ENCODE measurements at regions not wholly inside any gene's neighbourhood (a gene's known extent, or its start where the extent isn't known, plus 50 kb on each side); places are given as distances from the start of the nearest gene placed in this dataset.

- no peaks in the 10 kb centered on the region for H3K36me3 Mint-ChIP-seq (ENCODE audit: insufficient read depth, unreplicated experiment)
- no peaks in the 10 kb centered on the region for H3K4me1 Mint-ChIP-seq (ENCODE audit: low read depth, unreplicated experiment)
- H3K27ac Mint-ChIP-seq (ENCODE audit: unreplicated experiment): no peak overlapping the region
- CTCF ChIA-PET: no interaction called here
- intact Hi-C loops (cut with micrococcal nuclease; ENCODE audit: unreplicated experiment): no loop called here
- no peak overlapping the region for H3K4me3 Mint-ChIP-seq (ENCODE audit: low read depth, unreplicated experiment)
- BruUV-seq (replicated peaks): no TSS peak
- no peak for DNase-seq
- no peak for TF ChIP-seq CTCF (IDR thresholded peaks at IDR 0.05; ENCODE audit: unreplicated experiment)
- H3K9me3 Mint-ChIP-seq (ENCODE audit: low read depth, unreplicated experiment): peaks cover 7% of the 10 kb centered on the region
- H3K27me3 Mint-ChIP-seq (ENCODE audit: unreplicated experiment): no peaks in the 10 kb centered on the region
These were observed 326.4 kb downstream of the SLITRK2 start for GRCh38 chrX:146144039-146144438.

- no peaks in the 10 kb centered on the region for H3K27me3 Mint-ChIP-seq (ENCODE audit: unreplicated experiment)
- TF ChIP-seq CTCF (IDR thresholded peaks at IDR 0.05; ENCODE audit: unreplicated experiment): no peak
- no peak overlapping the region for H3K27ac Mint-ChIP-seq (ENCODE audit: unreplicated experiment)
- no peak overlapping the region for H3K4me3 Mint-ChIP-seq (ENCODE audit: low read depth, unreplicated experiment)
- CTCF ChIA-PET: no interaction called here
- DNase-seq: no peak
- intact Hi-C loops (cut with micrococcal nuclease; ENCODE audit: unreplicated experiment): no loop called here
- H3K4me1 Mint-ChIP-seq (ENCODE audit: low read depth, unreplicated experiment): no peaks in the 10 kb centered on the region
- BruUV-seq (replicated peaks): no TSS peak
- no peaks in the 10 kb centered on the region for H3K36me3 Mint-ChIP-seq (ENCODE audit: insufficient read depth, unreplicated experiment)
- H3K9me3 Mint-ChIP-seq (ENCODE audit: low read depth, unreplicated experiment): peaks cover 5% of the 10 kb centered on the region
These were observed 336.6 kb downstream of the SLITRK2 start for GRCh38 chrX:146154191-146154590.

- no peak for DNase-seq
- Mint-ChIP-seq H3K36me3 (ENCODE audit: insufficient read depth, unreplicated experiment) (no peaks in the 10 kb centered on the region), H3K4me1 (ENCODE audit: low read depth, unreplicated experiment) (no peaks in the 10 kb centered on the region), H3K9me3 (ENCODE audit: low read depth, unreplicated experiment) (peaks cover 5% of the 10 kb centered on the region), H3K4me3 (ENCODE audit: low read depth, unreplicated experiment) (no peak overlapping the region), H3K27me3 (ENCODE audit: unreplicated experiment) (no peaks in the 10 kb centered on the region), H3K27ac (ENCODE audit: unreplicated experiment) (no peak overlapping the region)
- intact Hi-C loops (cut with micrococcal nuclease; ENCODE audit: unreplicated experiment): no loop called here
- TF ChIP-seq CTCF (IDR thresholded peaks at IDR 0.05; ENCODE audit: unreplicated experiment): no peak
- no TSS peak for BruUV-seq (replicated peaks)
- CTCF ChIA-PET: no interaction called here
These were observed 343.0 kb downstream of the SLITRK2 start for GRCh38 chrX:146160443-146161203.

- H3K4me1 Mint-ChIP-seq (ENCODE audit: low read depth, unreplicated experiment): no peaks in the 10 kb centered on the region
- no TSS peak for BruUV-seq (replicated peaks)
- CTCF ChIA-PET: no interaction called here
- H3K27me3 Mint-ChIP-seq (ENCODE audit: unreplicated experiment): no peaks in the 10 kb centered on the region
- no peak overlapping the region for H3K4me3 Mint-ChIP-seq (ENCODE audit: low read depth, unreplicated experiment)
- peaks cover 5% of the 10 kb centered on the region for H3K9me3 Mint-ChIP-seq (ENCODE audit: low read depth, unreplicated experiment)
- no peak for TF ChIP-seq CTCF (IDR thresholded peaks at IDR 0.05; ENCODE audit: unreplicated experiment)
- no peak overlapping the region for H3K27ac Mint-ChIP-seq (ENCODE audit: unreplicated experiment)
- H3K36me3 Mint-ChIP-seq (ENCODE audit: insufficient read depth, unreplicated experiment): no peaks in the 10 kb centered on the region
- intact Hi-C loops (cut with micrococcal nuclease; ENCODE audit: unreplicated experiment): no loop called here
- DNase-seq: no peak
These were observed 356.1 kb downstream of the SLITRK2 start for GRCh38 chrX:146173742-146174141.
